Heart left ventricle (tissue), 16 donors: ENCODE measurements at regions not wholly inside any gene's neighbourhood (a gene's known extent, or its start where the extent isn't known, plus 50 kb on each side); places are given as distances from the start of the nearest gene placed in this dataset.
"Not testable (repeated sequence)": the region's sequence is repeated elsewhere in the genome, so short reads cannot be mapped to it uniquely, and the experiment has no call there.

Experiments
- ATAC-seq, 4 donors: fragments of 200-7000 bp; cut with Tn5 transposase; one replicate each; pipeline ENCODE4 v1.9.1; 2020 to 2022; ENCODE audit warnings: moderate library complexity in 4 of 4, mild to moderate bottlenecking in 3 of 4, moderate number of reproducible peaks in 1 of 4
- DNase-seq, 5 donors: peaks; one replicate each; pipeline ENCODE4 v3.0.0-alpha.2; 2020
- H3K27ac ChIP-seq, 12 donors: fragments of 200-600 bp; sonication (generic) in 4 of 12; one replicate each; pipeline versions ENCODE4 v1.5.0 to v1.8.0; 2016 to 2022; ENCODE audit warnings: mild to moderate bottlenecking in 2 of 12
- H3K27me3 ChIP-seq, 9 donors: fragments of 200-600 bp; sonication (generic) in 2 of 9; one replicate each; pipeline versions ENCODE4 v1.5.1 to v1.8.0; 2016 to 2022; ENCODE audit warnings: mild to moderate bottlenecking in 3 of 9
- H3K36me3 ChIP-seq, 9 donors: fragments of 200-600 bp; sonication (generic) in 2 of 9; one replicate each; pipeline versions ENCODE4 v1.5.0 to v1.8.0; 2018 to 2022; ENCODE audit warnings: mild to moderate bottlenecking in 2 of 9
- H3K4me1 ChIP-seq, 12 donors: fragments of 200-600 bp; sonication (generic) in 4 of 12; one replicate each; pipeline versions ENCODE4 v1.5.0 to v1.8.0; 2016 to 2022; ENCODE audit warnings: mild to moderate bottlenecking in 3 of 12
- H3K4me3 ChIP-seq, 12 donors: fragments of 200-600 bp; sonication (generic) in 4 of 12; one replicate each; pipeline versions ENCODE4 v1.5.0 to v1.8.0; 2017 to 2022; ENCODE audit warnings: mild to moderate bottlenecking in 9 of 12, moderate library complexity in 4 of 12
- H3K9me3 ChIP-seq, 12 donors: fragments of 200-600 bp; sonication (generic) in 4 of 12; one replicate each; pipeline versions ENCODE4 v1.5.0 to v1.8.0; 2016 to 2022; ENCODE audit warnings: mild to moderate bottlenecking in 1 of 12
- POLR2A ChIP-seq, 2 donors: fragments of 450-650 bp; IDR thresholded peaks; one replicate each; pipeline ENCODE4 v1.6.1; 2017; ENCODE audit warnings: antibody characterized with exemption in 2 of 2, mild to moderate bottlenecking in 2 of 2, moderate library complexity in 2 of 2
- WGBS, 4 donors: extraction: QIAGEN DNeasy Blood & Tissue Kit in 2 of 4; methylation state at CpG; one replicate each; pipeline versions ENCODE4 v1.1.5 to v1.1.7; 2013 to 2018; 5-methylcytosine and 5-hydroxymethylcytosine counted together
- intact Hi-C, 10 donors: fragments of 100-400 bp; cut with DNase I; formaldehyde crosslinking; loops; one replicate each; pipeline versions ENCODE4 v1.11.1 to v1.14.2; 2022
- TF ChIP-seq, protein P1 (sequence below), 12 donors: fragments of 200-600 bp; sonication (generic) in 4 of 12; IDR thresholded peaks; one replicate each; pipeline versions ENCODE4 v1.5.0 to v1.8.0; 2018 to 2022; ENCODE audit warnings: antibody characterized with exemption in 12 of 12, mild to moderate bottlenecking in 5 of 12
- donor health status: ischemic (EF 13 %, LVEDD 7.1; RV severe dilation, severe dysfunction).
- donor health status: healthy with polysubstance abuse.
- donor health status: DM: no; HTN: yes; CAD: no.
- donor health status: DM: no; HTN: no; CAD: no.
- donor health status: ischemic (EF 25% LVEDD 6.9; RV normal size, moderate dysfunction).
- donor health status: ischemic (EF 25% LVEDD 5.7; RV mildly dilated, moderate dysfunction).
- donor health status: healthy.
- donor health status: DM: yes; HTN: yes; CAD: no.
- donor health status: ischemic (EF 35%, LVEDD 5.7; RV mildly dilated, moderate dysfunction).
- donor health status: nonischemic (EF 11% LVEDD 7.7; RV severe dilation, severe dysfunction).
- donor health status: DM: yes; HTN: yes; CAD: no.
- donor health status: PGD.
- donor health status: ischemic (EF 29% LVEDD 5.4; RV normal size, mild dysfunction).
- donor health status: nonischemic (EF 23%, LVEDD 6.1; RV moderate dilation, normal function).

DNA sequence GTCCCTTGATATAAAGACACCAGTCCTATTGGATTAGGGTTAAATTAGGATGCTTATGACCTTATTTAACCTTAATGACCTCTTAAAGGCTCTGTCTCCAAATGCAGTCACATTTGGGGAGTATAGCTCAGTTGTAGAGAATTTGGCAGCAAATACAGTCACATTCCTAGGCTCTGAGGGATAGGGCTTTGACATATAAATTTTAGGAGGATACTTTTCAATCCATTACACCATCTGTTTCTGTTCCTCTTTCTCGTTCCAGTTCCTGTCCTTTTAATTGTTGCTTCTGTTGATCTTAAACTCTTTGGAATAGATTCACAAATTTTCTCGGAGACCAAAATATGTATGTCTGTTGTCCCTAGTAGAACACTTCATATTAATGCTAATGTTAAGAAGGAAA lies 390.0 kb upstream of the PCSK5 start:
- peak overlapping the region in 3 of 12 donors; percentile 10 to 57 (median 26) for H3K27ac ChIP-seq
- 19 to 60% (median 38%) methylated on average over 2 of the region's 2 CpGs for WGBS, 4 donors

DNA sequence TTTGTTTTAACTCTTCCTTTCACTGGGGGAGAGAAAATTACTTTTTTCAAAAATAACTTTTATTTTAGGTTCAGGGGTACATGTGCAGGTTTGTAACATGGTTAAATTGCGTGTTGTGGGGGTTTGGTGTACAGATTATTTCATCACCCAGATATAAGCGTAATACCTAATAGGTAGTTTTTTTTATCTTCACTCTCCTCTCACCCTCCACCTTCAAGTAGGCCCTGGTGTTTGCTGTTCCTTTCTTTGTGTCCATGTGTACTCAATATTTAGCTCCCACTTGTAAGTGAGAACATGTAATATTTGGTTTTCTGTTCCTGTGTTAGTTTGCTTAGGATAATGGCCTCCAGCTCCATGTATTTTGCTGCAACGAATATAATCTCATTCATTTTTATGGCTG lies 389.5 kb upstream of the PCSK5 start:
- WGBS, 4 donors, result 73 to 87% (median 82%) methylated on average over 3 of the region's 3 CpGs
- H3K27me3 ChIP-seq, DNase-seq, H3K4me3 ChIP-seq, ATAC-seq, H3K36me3 ChIP-seq, intact Hi-C loops, H3K9me3 ChIP-seq: not testable (repeated sequence)
- peaks cover 0 to 21% (median 0%) of the 10 kb centered on the region in 12 donors for H3K4me1 ChIP-seq
- peak overlapping the region in 2 of 12 donors; percentile 26 to 57 for H3K27ac ChIP-seq

More for the DNA sequence above, 390.0 kb upstream of the PCSK5 start:
- ATAC-seq (peak in 2 of 4 donors; percentile 36 to 76), DNase-seq (no peak)
- Histone ChIP-seq H3K27me3 (no peaks in the 10 kb centered on the region), H3K4me1 (peaks cover 0 to 20% (median 0%) of the 10 kb centered on the region in 12 donors), H3K36me3 (no peaks in the 10 kb centered on the region), H3K4me3 (no peak overlapping the region), H3K9me3 (no peaks in the 10 kb centered on the region)
- no peak for TF ChIP-seq POLR2A (IDR thresholded peaks at IDR 0.05)
- TF ChIP-seq, protein P1, sequence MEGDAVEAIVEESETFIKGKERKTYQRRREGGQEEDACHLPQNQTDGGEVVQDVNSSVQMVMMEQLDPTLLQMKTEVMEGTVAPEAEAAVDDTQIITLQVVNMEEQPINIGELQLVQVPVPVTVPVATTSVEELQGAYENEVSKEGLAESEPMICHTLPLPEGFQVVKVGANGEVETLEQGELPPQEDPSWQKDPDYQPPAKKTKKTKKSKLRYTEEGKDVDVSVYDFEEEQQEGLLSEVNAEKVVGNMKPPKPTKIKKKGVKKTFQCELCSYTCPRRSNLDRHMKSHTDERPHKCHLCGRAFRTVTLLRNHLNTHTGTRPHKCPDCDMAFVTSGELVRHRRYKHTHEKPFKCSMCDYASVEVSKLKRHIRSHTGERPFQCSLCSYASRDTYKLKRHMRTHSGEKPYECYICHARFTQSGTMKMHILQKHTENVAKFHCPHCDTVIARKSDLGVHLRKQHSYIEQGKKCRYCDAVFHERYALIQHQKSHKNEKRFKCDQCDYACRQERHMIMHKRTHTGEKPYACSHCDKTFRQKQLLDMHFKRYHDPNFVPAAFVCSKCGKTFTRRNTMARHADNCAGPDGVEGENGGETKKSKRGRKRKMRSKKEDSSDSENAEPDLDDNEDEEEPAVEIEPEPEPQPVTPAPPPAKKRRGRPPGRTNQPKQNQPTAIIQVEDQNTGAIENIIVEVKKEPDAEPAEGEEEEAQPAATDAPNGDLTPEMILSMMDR (IDR thresholded peaks at IDR 0.05), result no peak
- intact Hi-C loops, result no loop called here

DNA sequence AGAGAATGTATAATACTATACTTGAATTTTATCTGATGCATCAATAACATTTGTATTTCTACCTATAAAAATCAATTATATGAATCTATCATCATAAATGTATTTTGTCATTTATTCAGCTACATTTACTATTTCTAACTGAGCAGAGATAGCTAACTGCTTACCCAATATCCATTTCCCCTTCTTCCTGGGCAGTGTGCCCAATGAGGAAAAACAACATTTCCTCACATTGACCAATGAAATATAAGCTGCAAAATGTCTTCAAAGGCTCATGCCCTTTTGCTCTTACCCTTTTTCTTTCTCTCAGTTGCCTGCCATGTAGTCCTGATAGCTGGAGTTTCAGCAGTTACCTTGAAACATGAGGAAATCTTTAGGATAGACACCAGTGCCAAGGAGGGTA lies 385.8 kb upstream of the PCSK5 start:
- TF ChIP-seq POLR2A (IDR thresholded peaks at IDR 0.05), result no peak
- TF ChIP-seq, protein P1 (IDR thresholded peaks at IDR 0.05), result no peak
- peaks cover 0 to 21% (median 0%) of the 10 kb centered on the region in 12 donors for H3K4me1 ChIP-seq
- ATAC-seq, result no peak
- H3K36me3 ChIP-seq, result no peaks in the 10 kb centered on the region
- no peaks in the 10 kb centered on the region for H3K27me3 ChIP-seq
- peak overlapping the region in 1 of 12 donors; percentile 56 for H3K27ac ChIP-seq
- DNase-seq, result no peak
- H3K4me3 ChIP-seq, result no peak overlapping the region
- intact Hi-C loops, result no loop called here
- H3K9me3 ChIP-seq, result peaks cover 0 to 23% (median 9%) of the 10 kb centered on the region in 12 donors

DNA sequence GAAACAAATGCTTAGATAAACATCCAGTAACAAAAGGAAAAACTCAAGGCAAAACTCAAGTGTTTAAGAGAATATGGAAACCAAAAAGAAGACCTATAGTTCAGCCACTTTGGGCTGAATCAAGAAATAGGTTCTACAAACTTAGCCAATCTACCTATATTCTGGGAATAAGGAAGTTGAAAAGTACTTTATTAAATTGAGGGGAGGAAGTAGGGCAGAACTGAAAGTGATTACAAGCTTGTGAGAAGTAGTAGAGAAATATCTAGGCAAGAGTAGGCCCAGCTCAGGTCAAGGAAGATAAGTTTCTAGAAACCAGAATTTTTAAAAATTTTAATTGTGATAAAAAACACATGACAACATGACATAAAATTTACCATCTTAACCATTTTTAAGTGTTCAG lies 384.8 kb upstream of the PCSK5 start:
- Histone ChIP-seq H3K9me3 (peaks cover 0 to 23% (median 9%) of the 10 kb centered on the region in 12 donors), H3K4me3 (no peak overlapping the region), H3K27ac (peak overlapping the region in 1 of 12 donors; percentile 56), H3K27me3 (no peaks in the 10 kb centered on the region), H3K4me1 (peaks cover 0 to 17% (median 0%) of the 10 kb centered on the region in 12 donors), H3K36me3 (no peaks in the 10 kb centered on the region)
- DNase-seq, result no peak
- no peak for ATAC-seq
- TF ChIP-seq, protein P1 (IDR thresholded peaks at IDR 0.05), result no peak
- no peak for TF ChIP-seq POLR2A (IDR thresholded peaks at IDR 0.05)
- intact Hi-C loops, result no loop called here

DNA sequence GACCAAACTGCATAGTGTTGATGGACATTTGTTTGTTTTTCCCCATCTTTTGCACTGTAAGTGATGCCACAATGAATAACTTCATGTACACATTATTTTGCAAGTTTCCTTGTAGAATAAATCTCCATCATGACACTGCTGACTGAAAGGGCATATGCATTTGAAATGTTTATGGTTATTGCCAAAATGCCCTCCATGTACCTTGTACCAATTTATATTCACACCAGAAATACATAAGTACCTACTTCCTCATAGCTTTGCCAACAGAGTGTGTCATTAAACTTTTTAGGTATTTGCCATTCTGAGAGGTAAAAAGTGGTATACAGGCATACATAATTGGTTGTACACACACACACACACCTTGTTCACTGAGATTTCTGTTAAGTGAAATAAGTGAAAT lies 361.0 kb upstream of the PCSK5 start:
- intact Hi-C loops, result no loop called here
- ATAC-seq (no peak), DNase-seq (no peak)
- no peak for TF ChIP-seq POLR2A (IDR thresholded peaks at IDR 0.05)
- TF ChIP-seq, protein P1 (IDR thresholded peaks at IDR 0.05), result no peak
- Histone ChIP-seq H3K4me3 (no peak overlapping the region), H3K4me1 (peaks cover 0 to 11% (median 3%) of the 10 kb centered on the region in 12 donors), H3K27ac (no peak overlapping the region), H3K27me3 (no peaks in the 10 kb centered on the region), H3K36me3 (no peaks in the 10 kb centered on the region), H3K9me3 (no peaks in the 10 kb centered on the region)
